GM21737 (cell line): ENCODE measurements at regions not wholly inside any gene's neighbourhood (a gene's known extent, or its start where the extent isn't known, plus 50 kb on each side); places are given as distances from the start of the nearest gene placed in this dataset.
"Not testable (repeated sequence)": the region's sequence is repeated elsewhere in the genome, so short reads cannot be mapped to it uniquely, and the experiment has no call there.

Experiments used
- ATAC-seq: cut with Tn5 transposase; IDR thresholded peaks from one replicate; pipeline ENCODE4 v1.9.1; 2021; ENCODE audit warnings: mild to moderate bottlenecking, moderate library complexity; ENCODE audit not compliant: unreplicated experiment

GRCh38 chr18:59848002-59848401 lies 51.8 kb upstream of the PMAIP1 start:
- ATAC-seq, result no peak

GRCh38 chr18:59847491-59847846 lies 52.3 kb upstream of the PMAIP1 start:
- not testable (repeated sequence) for ATAC-seq

GRCh38 chr18:59846814-59847490 lies 52.8 kb upstream of the PMAIP1 start:
- peak; percentile 92 for ATAC-seq

- ATAC-seq, result no peak
Observed at GRCh38 chr18:59842947-59843346, 56.8 kb upstream of the PMAIP1 start.

- no peak for ATAC-seq
Observed at GRCh38 chr18:59839931-59840685, 59.7 kb upstream of the PMAIP1 start.

GRCh38 chr18:59839246-59839645 lies 60.5 kb upstream of the PMAIP1 start:
- no peak for ATAC-seq

- peak; percentile 47 for ATAC-seq
Observed at GRCh38 chr18:59837586-59837985, 62.2 kb upstream of the PMAIP1 start.

- ATAC-seq, result peak; percentile 43
Observed at GRCh38 chr18:59835605-59836379, 64.0 kb upstream of the PMAIP1 start.

- ATAC-seq, result no peak
Observed at GRCh38 chr18:59834267-59834666, 65.5 kb upstream of the PMAIP1 start.

GRCh38 chr18:59833785-59834184 lies 66.0 kb upstream of the PMAIP1 start:
- ATAC-seq, result peak; percentile 66

- no peak for ATAC-seq
Observed at GRCh38 chr18:59823596-59824195, 76.1 kb upstream of the PMAIP1 start.

- no peak for ATAC-seq
Observed at GRCh38 chr18:59822612-59823550, 76.9 kb upstream of the PMAIP1 start.

GRCh38 chr18:59821983-59822382 lies 77.8 kb upstream of the PMAIP1 start:
- ATAC-seq, result no peak

- ATAC-seq, result no peak
Observed at GRCh38 chr18:59820663-59821062, 79.1 kb upstream of the PMAIP1 start.

- no peak for ATAC-seq
Observed at GRCh38 chr18:59818769-59819168, 81.0 kb upstream of the PMAIP1 start.

GRCh38 chr18:59814891-59815290 lies 84.9 kb upstream of the PMAIP1 start:
- no peak for ATAC-seq

- no peak for ATAC-seq
Observed at GRCh38 chr18:59813942-59814341, 85.9 kb upstream of the PMAIP1 start.

- ATAC-seq, result no peak
Observed at GRCh38 chr18:59810735-59811520, 88.9 kb upstream of the PMAIP1 start.

GRCh38 chr18:59810183-59810582 lies 89.6 kb upstream of the PMAIP1 start:
- ATAC-seq, result no peak
